ENCODE measurements at regions not wholly inside any gene's neighbourhood (a gene's known extent, or its start where the extent isn't known, plus 50 kb on each side); places are given as distances from the start of the nearest gene placed in this dataset.

- DNase-seq (ENCODE audit: low spot score) = no peak
These were observed 78.4 kb upstream of the ACO1 start for GRCh38 chr9:32306006-32306405.

- no peak for DNase-seq (ENCODE audit: low spot score)
These were observed 65.0 kb upstream of the ACO1 start for GRCh38 chr9:32319312-32319929.

- no peak for DNase-seq (ENCODE audit: low spot score)
These were observed 61.8 kb upstream of the ACO1 start for GRCh38 chr9:32322622-32323021.

GRCh38 chr9:32326146-32326545 is 58.3 kb upstream of the ACO1 start:
- no peak for DNase-seq (ENCODE audit: low spot score)

- DNase-seq (ENCODE audit: low spot score) = no peak
These were observed 53.2 kb upstream of the ACO1 start for GRCh38 chr9:32331240-32331639.

GRCh38 chr9:32334112-32334511 is 50.3 kb upstream of the ACO1 start:
- DNase-seq (ENCODE audit: low spot score) = no peak
